ENCODE measurements at regions not wholly inside any gene's neighbourhood (a gene's known extent, or its start where the extent isn't known, plus 50 kb on each side); places are given as distances from the start of the nearest gene placed in this dataset.

- no peak for DNase-seq (ENCODE audit: low read depth)
Observed at GRCh38 chr18:77911971-77912605, 662.4 kb downstream of the GALR1 start.

GRCh38 chr18:77918730-77919129 is 669.1 kb downstream of the GALR1 start:
- no peak for DNase-seq (ENCODE audit: low read depth)

- DNase-seq (ENCODE audit: low read depth): no peak
Observed at GRCh38 chr18:77919923-77920322, 670.3 kb downstream of the GALR1 start.

GRCh38 chr18:77935342-77935741 is 685.7 kb downstream of the GALR1 start:
- DNase-seq (ENCODE audit: low read depth): no peak

- DNase-seq (ENCODE audit: low read depth): no peak
Observed at GRCh38 chr18:77940566-77940965, 690.9 kb downstream of the GALR1 start.

GRCh38 chr18:77944533-77944932 is 694.9 kb downstream of the GALR1 start:
- DNase-seq (ENCODE audit: low read depth): no peak

- DNase-seq (ENCODE audit: low read depth): no peak
Observed at GRCh38 chr18:77948567-77948966, 698.9 kb downstream of the GALR1 start.

- DNase-seq (ENCODE audit: low read depth): no peak
Observed at GRCh38 chr18:77949355-77949973, 699.8 kb downstream of the GALR1 start.

GRCh38 chr18:77959248-77959647 is 709.6 kb downstream of the GALR1 start:
- no peak for DNase-seq (ENCODE audit: low read depth)

- DNase-seq (ENCODE audit: low read depth): no peak
Observed at GRCh38 chr18:77960791-77961410, 711.3 kb downstream of the GALR1 start.

GRCh38 chr18:77967071-77967470 is 717.4 kb downstream of the GALR1 start:
- no peak for DNase-seq (ENCODE audit: low read depth)

GRCh38 chr18:77967791-77968190 is 718.1 kb downstream of the GALR1 start:
- DNase-seq (ENCODE audit: low read depth): no peak

- DNase-seq (ENCODE audit: low read depth): no peak
Observed at GRCh38 chr18:77969972-77970371, 720.3 kb downstream of the GALR1 start.

- no peak for DNase-seq (ENCODE audit: low read depth)
Observed at GRCh38 chr18:77970814-77971213, 721.2 kb downstream of the GALR1 start.

- DNase-seq (ENCODE audit: low read depth): no peak
Observed at GRCh38 chr18:77973745-77974144, 724.1 kb downstream of the GALR1 start.

- DNase-seq (ENCODE audit: low read depth): no peak
Observed at GRCh38 chr18:77974329-77974728, 724.7 kb downstream of the GALR1 start.

- DNase-seq (ENCODE audit: low read depth): no peak
Observed at GRCh38 chr18:77977331-77977730, 727.7 kb downstream of the GALR1 start.

- no peak for DNase-seq (ENCODE audit: low read depth)
Observed at GRCh38 chr18:77980275-77980674, 730.6 kb downstream of the GALR1 start.

- DNase-seq (ENCODE audit: low read depth): no peak
Observed at GRCh38 chr18:77981874-77982273, 732.2 kb downstream of the GALR1 start.

- no peak for DNase-seq (ENCODE audit: low read depth)
Observed at GRCh38 chr18:77983270-77983669, 733.6 kb downstream of the GALR1 start.

- DNase-seq (ENCODE audit: low read depth): no peak
Observed at GRCh38 chr18:77984178-77984577, 734.5 kb downstream of the GALR1 start.

GRCh38 chr18:77984833-77985232 is 735.2 kb downstream of the GALR1 start:
- DNase-seq (ENCODE audit: low read depth): no peak

GRCh38 chr18:77985526-77986281 is 736.1 kb downstream of the GALR1 start:
- no peak for DNase-seq (ENCODE audit: low read depth)
